ENCODE measurements at regions not wholly inside any gene's neighbourhood (a gene's known extent, or its start where the extent isn't known, plus 50 kb on each side); places are given as distances from the start of the nearest gene placed in this dataset.

DNA sequence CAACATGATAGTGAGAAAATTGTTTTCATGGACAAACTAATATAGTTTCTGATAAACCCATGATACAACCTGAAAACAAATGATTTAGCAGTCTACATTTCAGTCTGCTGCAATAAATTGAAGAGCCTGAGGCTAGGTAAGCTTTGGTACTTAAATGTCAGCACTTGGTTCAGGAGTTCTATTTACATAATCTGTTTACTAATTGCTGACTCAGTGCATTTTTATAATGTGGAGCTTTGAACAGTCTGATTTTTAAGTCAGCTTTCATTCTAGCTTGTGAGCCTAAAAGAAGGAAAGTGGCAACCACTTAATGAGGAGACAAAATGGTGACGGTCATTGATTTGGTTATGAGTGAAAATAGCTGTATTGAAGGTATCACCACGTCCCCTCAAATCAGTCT, 488.6 kb downstream of the CPS1 start:
- TF ChIP-seq GATA3 (IDR thresholded peaks at IDR 0.05; ENCODE audit: low read depth, low read length) (no peak), GATA2 (IDR thresholded peaks at IDR 0.05; ENCODE audit: low read depth, low read length) (no peak)
